HL-60 (cell line): ENCODE measurements at regions not wholly inside any gene's neighbourhood (a gene's known extent, or its start where the extent isn't known, plus 50 kb on each side); places are given as distances from the start of the nearest gene placed in this dataset.

ENCODE experiments used
- DNase-seq, 2 experiments: peaks; one replicate each; pipeline ENCODE4 v3.0.0-alpha.2; 2010 to 2020; ENCODE audit warnings: low read depth in 1 of 2, low spot score in 1 of 2
- H3K27ac ChIP-seq: fragments of 250-450 bp; sonication (Bioruptor Pico); replicated peaks from 2 replicates; pipeline ENCODE4 v1.5.1; 2020; ENCODE audit warnings: mild to moderate bottlenecking, moderate library complexity
- H3K27me3 ChIP-seq: fragments of 250-450 bp; sonication (Bioruptor Pico); 2 replicates; pipeline ENCODE4 v1.5.1; 2021; ENCODE audit warnings: mild to moderate bottlenecking, moderate library complexity; ENCODE audit not compliant: insufficient read depth, poor library complexity, severe bottlenecking
- H3K4me3 ChIP-seq: replicated peaks from 2 replicates; pipeline ENCODE4 v1.5.1; 2011; ENCODE audit warnings: mild to moderate bottlenecking, control low read depth, low read length; ENCODE audit not compliant: insufficient read depth
- CTCF ChIP-seq: IDR thresholded peaks from one replicate; pipeline ENCODE4 v1.5.1; 2011; ENCODE audit warnings: low read length, control low read depth, inconsistent platforms; ENCODE audit not compliant: insufficient read depth
- GABPA ChIP-seq: IDR thresholded peaks from 2 replicates; pipeline ENCODE4 v1.6.1; 2012; ENCODE audit warnings: low read depth
- POLR2AphosphoS5 ChIP-seq: IDR thresholded peaks from 2 replicates; pipeline ENCODE4 v1.6.1; 2012; ENCODE audit warnings: low read depth
- REST ChIP-seq: IDR thresholded peaks from 2 replicates; pipeline ENCODE4 v1.6.1; 2012; ENCODE audit warnings: low read depth; ENCODE audit not compliant: insufficient replicate concordance
- SPI1 ChIP-seq: IDR thresholded peaks from 2 replicates; pipeline ENCODE4 v1.6.1; 2012; ENCODE audit warnings: low read depth, mild to moderate bottlenecking, borderline replicate concordance

GRCh38 chr17:14547556-14547955, 246.7 kb downstream of the HS3ST3B1 start:
- TF ChIP-seq REST (no peak), CTCF (no peak), POLR2AphosphoS5 (no peak), GABPA (no peak), SPI1 (no peak)
- Histone ChIP-seq H3K4me3 (no peak overlapping the region), H3K27ac (no peak overlapping the region), H3K27me3 (no peaks in the 10 kb centered on the region)
- no peak for DNase-seq

- no peaks in the 10 kb centered on the region for H3K27me3 ChIP-seq
- no peak overlapping the region for H3K27ac ChIP-seq
- H3K4me3 ChIP-seq, result no peak overlapping the region
- TF ChIP-seq SPI1, result no peak
- TF ChIP-seq GABPA, result no peak
- no peak for TF ChIP-seq CTCF
- TF ChIP-seq REST, result no peak
- no peak for TF ChIP-seq POLR2AphosphoS5
- DNase-seq, result no peak
Observed at GRCh38 chr17:14547016-14547415, 246.1 kb downstream of the HS3ST3B1 start.

GRCh38 chr17:14545156-14545906, 244.4 kb downstream of the HS3ST3B1 start:
- Histone ChIP-seq H3K27ac (no peak overlapping the region), H3K4me3 (no peak overlapping the region), H3K27me3 (no peaks in the 10 kb centered on the region)
- TF ChIP-seq REST (no peak), CTCF (no peak), SPI1 (no peak), POLR2AphosphoS5 (no peak), GABPA (no peak)
- DNase-seq, result no peak
